HG02642 (cell line): ENCODE measurements at regions not wholly inside any gene's neighbourhood (a gene's known extent, or its start where the extent isn't known, plus 50 kb on each side); places are given as distances from the start of the nearest gene placed in this dataset.
"Not testable (repeated sequence)": the region's sequence is repeated elsewhere in the genome, so short reads cannot be mapped to it uniquely, and the experiment has no call there.

Experiments used
- ATAC-seq: cut with Tn5 transposase; IDR thresholded peaks from one replicate; pipeline ENCODE4 v1.9.1; 2021; ENCODE audit warnings: mild to moderate bottlenecking; ENCODE audit not compliant: unreplicated experiment, poor library complexity

- no peak for ATAC-seq
Observed at GRCh38 chr4:63123441-63123840, 1285.8 kb downstream of the TECRL start.

DNA sequence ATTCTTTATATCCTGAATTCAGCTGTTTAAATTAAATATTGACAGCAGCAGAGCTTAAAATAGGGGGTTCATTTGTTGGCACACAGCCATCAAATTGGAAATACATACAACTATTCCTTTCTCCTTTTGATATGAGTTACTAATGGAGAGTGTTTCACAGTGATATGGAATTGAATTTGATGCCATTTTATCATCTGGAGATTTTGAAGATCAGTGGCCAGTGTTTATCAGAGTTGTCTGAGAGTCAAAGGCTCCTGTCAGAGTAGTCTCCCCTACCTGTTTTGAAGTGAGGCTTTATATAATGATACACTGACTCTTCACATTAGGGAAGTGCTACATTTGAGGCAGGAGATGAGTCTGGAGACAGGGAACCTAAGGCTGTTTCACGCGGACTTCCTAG lies 1286.3 kb downstream of the TECRL start:
- no peak for ATAC-seq

GRCh38 chr4:63106600-63106999 lies 1302.7 kb downstream of the TECRL start:
- no peak for ATAC-seq

GRCh38 chr4:63105839-63106238 lies 1303.4 kb downstream of the TECRL start:
- no peak for ATAC-seq

GRCh38 chr4:63090641-63091040 lies 1318.6 kb downstream of the TECRL start:
- no peak for ATAC-seq

DNA sequence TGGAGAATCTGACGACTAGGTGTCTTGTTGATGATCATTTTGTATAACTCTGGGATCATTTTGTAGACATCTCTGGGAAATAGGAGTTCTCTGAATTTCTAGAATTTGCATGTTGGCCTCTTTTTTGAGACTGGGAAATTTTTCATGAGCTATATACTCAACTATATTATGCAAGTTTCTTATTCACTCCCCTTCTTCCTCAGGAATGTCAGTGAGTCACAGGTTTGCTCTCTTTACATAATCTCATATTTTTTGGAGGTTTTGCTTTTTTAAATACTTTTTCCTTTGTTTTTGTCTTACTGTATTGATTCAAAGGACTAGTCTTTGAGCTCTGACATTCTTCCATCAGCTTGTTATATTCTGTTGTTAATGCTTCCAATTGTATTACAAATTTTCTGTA lies 1324.2 kb downstream of the TECRL start:
- ATAC-seq: no peak

GRCh38 chr4:63080934-63081333 lies 1328.3 kb downstream of the TECRL start:
- no peak for ATAC-seq

DNA sequence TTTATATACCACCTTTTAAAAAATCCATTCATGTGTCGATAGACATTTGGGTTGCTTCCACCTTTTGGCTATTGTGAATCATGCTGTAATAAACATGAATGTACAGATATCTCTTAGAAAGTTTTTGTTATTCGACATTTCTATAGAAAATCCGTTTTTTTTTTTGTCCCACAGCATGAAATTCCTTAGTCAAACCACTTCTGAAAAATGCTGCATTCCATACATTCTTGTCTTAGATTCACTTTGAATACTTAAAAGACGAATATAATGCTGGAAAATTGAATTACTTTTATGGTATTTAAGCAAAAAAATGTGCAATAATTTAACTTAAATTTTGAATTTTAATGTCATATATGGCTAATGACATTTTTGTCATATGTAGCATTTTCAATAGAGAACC lies 1345.5 kb downstream of the TECRL start:
- ATAC-seq: no peak

GRCh38 chr4:63062891-63063290 lies 1346.4 kb downstream of the TECRL start:
- not testable (repeated sequence) for ATAC-seq

DNA sequence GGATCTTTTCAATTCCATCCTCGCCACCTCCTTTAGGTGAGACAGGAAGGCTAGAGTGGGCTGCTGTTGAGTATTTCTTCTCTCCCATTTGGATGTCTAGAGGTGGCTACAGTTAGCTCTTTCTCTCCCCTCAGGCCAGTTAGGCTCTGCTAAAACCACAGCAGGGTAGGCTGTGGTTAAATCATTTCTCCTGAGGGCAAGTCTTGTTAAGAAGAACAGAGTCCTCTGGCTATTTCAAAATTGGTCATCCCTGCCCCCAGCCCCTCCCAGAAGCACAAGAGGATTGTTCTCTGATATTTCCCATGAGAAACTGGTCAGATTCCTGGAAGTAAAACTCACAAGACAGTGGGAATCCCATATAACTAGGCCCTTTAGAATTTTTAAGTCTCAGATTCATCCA lies 1359.5 kb downstream of the TECRL start:
- ATAC-seq: no peak

GRCh38 chr4:63049278-63049677 lies 1360.0 kb downstream of the TECRL start:
- ATAC-seq: no peak

DNA sequence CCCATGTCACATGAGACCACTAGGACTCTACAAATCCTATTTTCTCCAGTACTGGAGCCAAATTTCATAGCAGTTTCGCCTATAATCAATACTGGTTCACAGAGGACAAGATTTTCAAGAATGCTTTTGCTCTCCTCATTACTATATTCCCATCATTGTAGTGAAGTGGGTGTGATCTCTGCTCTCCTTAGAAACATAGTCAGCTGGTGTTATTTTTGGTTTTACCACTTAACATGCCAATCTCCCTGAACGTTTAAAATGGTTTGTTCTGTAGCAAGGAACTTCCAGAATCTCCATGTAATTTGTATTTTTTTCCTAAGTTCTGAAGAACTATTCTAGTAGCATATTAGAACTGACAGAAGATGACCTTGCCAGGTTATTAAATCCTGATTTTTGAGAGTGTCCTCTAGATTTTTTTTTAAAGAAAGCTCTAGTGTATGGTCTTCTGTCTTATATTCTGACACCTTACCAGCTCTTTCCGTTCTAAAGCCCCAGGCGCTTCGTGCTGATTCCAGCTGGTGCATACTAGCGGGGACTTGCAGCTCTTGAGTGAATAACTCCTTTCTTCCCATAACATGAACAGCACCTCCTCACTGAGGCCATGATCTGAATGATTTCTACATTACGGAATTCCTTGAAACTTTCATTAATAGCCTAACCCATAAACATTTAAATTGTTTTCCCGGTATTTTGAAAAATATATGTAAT lies 1372.9 kb downstream of the TECRL start:
- no peak for ATAC-seq

- no peak for ATAC-seq
Observed at GRCh38 chr4:63029380-63029779, 1379.9 kb downstream of the TECRL start.

DNA sequence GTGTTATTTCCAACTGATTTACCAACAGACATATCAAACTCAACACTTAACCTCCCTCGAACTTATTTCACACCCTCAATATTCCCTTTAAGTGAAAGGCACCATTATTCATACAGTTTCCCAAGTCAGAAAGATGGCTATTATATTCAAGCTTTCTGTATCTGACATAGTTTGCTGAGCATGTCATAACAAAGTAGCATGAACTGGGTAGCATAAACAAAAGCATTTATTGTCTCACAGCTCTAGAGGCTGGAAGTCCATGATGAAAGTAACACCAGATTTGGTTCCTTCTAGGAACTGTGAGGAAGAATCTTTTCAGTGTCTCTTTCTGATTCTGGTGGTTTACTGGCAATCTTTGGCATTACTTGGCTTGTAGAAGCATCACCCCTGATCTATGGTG lies 1388.6 kb downstream of the TECRL start:
- no peak for ATAC-seq

- ATAC-seq: no peak
Observed at GRCh38 chr4:63017300-63017699, 1392.0 kb downstream of the TECRL start.

- ATAC-seq: no peak
Observed at GRCh38 chr4:62970846-62971245, 1438.4 kb downstream of the TECRL start.

GRCh38 chr4:62960415-62960814 lies 1448.8 kb downstream of the TECRL start:
- no peak for ATAC-seq

DNA sequence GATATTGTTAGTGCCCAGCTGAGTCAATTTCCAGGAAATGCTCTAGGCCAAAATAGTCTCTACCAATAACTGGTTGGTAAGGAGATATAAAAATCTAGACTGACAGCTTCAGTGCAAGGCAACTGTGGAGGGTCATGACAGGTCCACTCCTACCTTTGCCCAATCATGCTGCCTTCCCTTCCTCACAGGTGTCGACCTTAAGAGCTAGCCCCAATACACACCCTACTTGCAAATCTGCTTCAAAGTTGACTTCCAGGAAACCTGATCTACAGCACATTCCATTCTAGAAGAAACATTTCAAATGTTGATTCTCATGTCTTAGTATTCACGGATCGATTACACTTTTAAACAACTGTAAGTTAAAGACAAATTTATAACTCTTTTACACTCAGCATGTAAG lies 1455.5 kb downstream of the TECRL start:
- no peak for ATAC-seq

DNA sequence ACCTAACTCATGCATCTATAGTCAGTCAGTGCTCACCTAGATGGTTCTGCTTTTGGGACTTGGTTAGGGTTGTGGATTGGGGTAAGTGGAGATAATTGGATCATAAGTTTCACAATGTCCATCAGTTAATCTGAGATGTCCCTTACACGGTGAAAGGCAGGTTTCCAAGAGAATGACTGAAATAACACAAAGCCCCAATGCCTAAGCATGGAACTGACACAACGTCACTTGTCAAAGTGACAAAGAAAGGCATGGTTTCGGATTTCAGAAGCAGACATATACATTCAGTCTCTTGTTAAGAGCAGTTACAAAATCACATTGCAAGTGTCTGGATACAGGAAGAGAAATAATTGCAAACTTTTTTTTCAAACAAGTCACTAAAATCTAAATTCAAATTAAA lies 1456.9 kb downstream of the TECRL start:
- ATAC-seq: no peak

DNA sequence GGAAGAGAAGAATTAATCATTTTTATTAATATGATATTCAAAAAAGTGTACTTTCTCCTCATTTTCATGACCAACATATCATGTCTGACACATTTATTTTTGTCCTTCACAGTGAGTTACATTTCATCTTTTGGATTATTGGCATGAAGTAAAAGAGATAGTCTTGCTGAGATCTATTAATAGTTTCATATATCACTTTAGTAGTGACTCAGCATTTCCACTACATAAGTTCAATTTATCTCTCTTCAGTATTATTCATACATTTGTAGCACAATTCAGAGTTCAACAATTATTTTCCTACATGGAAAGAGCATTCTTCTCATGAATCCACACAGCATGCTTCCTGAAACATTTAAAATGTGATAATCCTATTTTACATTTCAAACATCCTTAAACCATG lies 1461.1 kb downstream of the TECRL start:
- no peak for ATAC-seq

- no peak for ATAC-seq
Observed at GRCh38 chr4:62940229-62940628, 1469.0 kb downstream of the TECRL start.

GRCh38 chr4:62930884-62931283 lies 1478.4 kb downstream of the TECRL start:
- no peak for ATAC-seq

DNA sequence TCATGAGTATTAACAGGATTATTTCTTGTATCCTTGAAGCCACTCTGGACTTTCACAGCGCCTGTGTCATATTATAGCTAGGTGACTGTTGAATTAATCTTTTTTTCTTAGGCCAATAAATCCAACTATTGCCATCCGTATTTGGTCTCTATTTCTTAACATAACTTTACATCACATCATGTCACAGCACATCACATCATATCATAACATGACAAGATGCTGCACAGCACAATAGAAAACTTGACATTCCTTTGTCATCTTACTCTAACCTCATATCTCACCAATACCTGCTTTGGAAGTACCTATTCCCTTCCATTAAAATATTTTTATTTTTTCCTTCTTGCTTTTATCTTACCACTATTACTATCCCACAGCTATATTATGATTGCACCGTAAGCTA lies 1480.8 kb downstream of the TECRL start:
- ATAC-seq: no peak
